SK-N-MC (cell line): ENCODE measurements at regions not wholly inside any gene's neighbourhood (a gene's known extent, or its start where the extent isn't known, plus 50 kb on each side); places are given as distances from the start of the nearest gene placed in this dataset.

Experiments used
- EZH2 ChIP-seq: fragments of 200-600 bp; sonication (generic); IDR thresholded peaks from one replicate; pipeline ENCODE4 v1.6.1; 2017; ENCODE audit warnings: antibody characterized with exemption
- POLR2AphosphoS5 ChIP-seq: IDR thresholded peaks from 2 replicates; pipeline ENCODE4 v1.6.1; 2012; ENCODE audit warnings: mild to moderate bottlenecking, low read depth, low read length, borderline replicate concordance

DNA sequence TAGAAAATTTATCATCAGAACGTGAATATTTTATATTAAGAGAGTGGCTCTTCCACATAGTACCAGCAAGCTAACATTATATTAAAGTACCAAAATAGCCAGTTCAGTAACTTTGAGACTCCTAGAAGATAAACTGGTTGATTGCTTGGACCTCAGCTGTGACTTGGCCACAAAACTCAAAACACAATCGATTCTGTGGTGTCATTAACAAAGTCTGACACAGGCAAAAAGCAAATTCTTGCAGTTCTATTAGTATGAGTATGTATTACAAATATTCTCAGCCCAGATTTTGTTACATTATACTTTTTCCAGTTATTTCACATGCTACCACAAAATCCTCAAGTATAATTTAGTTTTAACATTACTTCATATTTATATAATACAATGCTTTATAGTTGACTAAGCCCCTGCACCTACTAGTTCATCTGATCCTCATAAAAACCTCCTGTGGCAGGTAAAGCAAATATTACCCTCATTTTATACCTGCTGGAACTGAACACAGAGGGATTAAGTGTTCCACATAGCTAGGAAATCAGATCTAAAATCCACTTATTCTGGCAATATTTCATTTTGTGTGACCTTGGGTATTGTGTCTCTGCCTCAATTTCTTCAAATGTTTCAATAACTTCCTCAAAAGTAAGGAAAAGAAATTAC, 279.9 kb upstream of the MKLN1 start:
- TF ChIP-seq EZH2 (no peak), POLR2AphosphoS5 (no peak)
